Prostate gland (tissue), 2 donors: ENCODE measurements at regions not wholly inside any gene's neighbourhood (a gene's known extent, or its start where the extent isn't known, plus 50 kb on each side); places are given as distances from the start of the nearest gene placed in this dataset.

ENCODE experiments used
- CTCF ChIP-seq, 4 experiments: fragments of 200-600 bp in 2 of 4; fragments of 450-650 bp in 2 of 4; sonication (generic) in 2 of 4; IDR thresholded peaks; 1 replicate in 3 of 4; 2 replicates in 1 of 4; pipeline ENCODE4 v1.5.1; 2016 to 2019; ENCODE audit warnings: antibody characterized with exemption in 4 of 4, mild to moderate bottlenecking in 2 of 4, moderate library complexity in 2 of 4
- POLR2A ChIP-seq: fragments of 450-650 bp; IDR thresholded peaks from one replicate; pipeline ENCODE4 v1.6.1; 2016; ENCODE audit warnings: antibody characterized with exemption, mild to moderate bottlenecking
- POLR2AphosphoS5 ChIP-seq: sonication (generic); formaldehyde crosslinking; IDR thresholded peaks from one replicate; pipeline ENCODE4 v1.6.1; 2017; ENCODE audit warnings: antibody characterized with exemption

- TF ChIP-seq CTCF (IDR thresholded peaks at IDR 0.05) (no peak), POLR2A (no peak), POLR2AphosphoS5 (no peak)
These were observed 87.5 kb upstream of the C1QTNF7 start for GRCh38 chr4:15340332-15340731.
